ENCODE measurements at regions not wholly inside any gene's neighbourhood (a gene's known extent, or its start where the extent isn't known, plus 50 kb on each side); places are given as distances from the start of the nearest gene placed in this dataset.

GRCh38 chr11:38865922-38866321, 2267.9 kb upstream of the RAG2 start:
- Histone ChIP-seq H3K9ac (ENCODE audit: low read length) (no peak overlapping the region), H3K27me3 (ENCODE audit: insufficient read depth, low read depth, low read length) (no peaks in the 10 kb centered on the region), H4K20me1 (ENCODE audit: insufficient read depth) (no peaks in the 10 kb centered on the region), H3K36me3 (ENCODE audit: insufficient read depth, low read length) (no peaks in the 10 kb centered on the region), H3K4me3 (ENCODE audit: low read length) (no peak overlapping the region), H3K9me2 (ENCODE audit: insufficient read depth, low read length) (no peaks in the 10 kb centered on the region), H3K9me3 (ENCODE audit: low read length) (no peaks in the 10 kb centered on the region), H3K27ac (ENCODE audit: low read length) (no peak overlapping the region), H3K4me2 (ENCODE audit: low read length) (no peak overlapping the region), H3K79me2 (replicated peaks; ENCODE audit: insufficient read depth, low read length) (no peaks in the 10 kb centered on the region), H3F3A (ENCODE audit: insufficient read depth, low read length, poor library complexity, severe bottlenecking) (no peaks in the 10 kb centered on the region), H2AFZ (ENCODE audit: low read depth, low read length) (no peak overlapping the region)
- TF ChIP-seq REST (IDR thresholded peaks at IDR 0.05; ENCODE audit: borderline replicate concordance): no peak

GRCh38 chr11:38842991-38843390, 2245.0 kb upstream of the RAG2 start:
- H3K79me2 ChIP-seq (replicated peaks; ENCODE audit: insufficient read depth, low read length): no peaks in the 10 kb centered on the region
- H4K20me1 ChIP-seq (ENCODE audit: insufficient read depth): no peaks in the 10 kb centered on the region

More at GRCh38 chr11:38842991-38843390, 2245.0 kb upstream of the RAG2 start:
- Histone ChIP-seq H3K4me3 (ENCODE audit: low read length) (no peak overlapping the region), H3K9me2 (ENCODE audit: insufficient read depth, low read length) (no peaks in the 10 kb centered on the region), H3K27ac (ENCODE audit: low read length) (no peak overlapping the region), H3K9ac (ENCODE audit: low read length) (no peak overlapping the region), H3K27me3 (ENCODE audit: insufficient read depth, low read depth, low read length) (peaks cover 24% of the 10 kb centered on the region), H3F3A (ENCODE audit: insufficient read depth, low read length, poor library complexity, severe bottlenecking) (no peaks in the 10 kb centered on the region), H3K4me2 (ENCODE audit: low read length) (no peak overlapping the region), H2AFZ (ENCODE audit: low read depth, low read length) (no peak overlapping the region), H3K36me3 (ENCODE audit: insufficient read depth, low read length) (no peaks in the 10 kb centered on the region), H3K9me3 (ENCODE audit: low read length) (peaks cover 2% of the 10 kb centered on the region)
- TF ChIP-seq TAF1 (IDR thresholded peaks at IDR 0.05; ENCODE audit: low read depth): no peak
- no peak for TF ChIP-seq SMC3 (conservative IDR thresholded peaks at IDR 0.05; ENCODE audit: poor library complexity)
- TF ChIP-seq REST (IDR thresholded peaks at IDR 0.05; ENCODE audit: borderline replicate concordance): no peak
- no peak for TF ChIP-seq CTCF (IDR thresholded peaks at IDR 0.05; ENCODE audit: poor library complexity, severe bottlenecking)
- TF ChIP-seq EP300 (conservative IDR thresholded peaks at IDR 0.05; ENCODE audit: poor library complexity, severe bottlenecking): no peak
- no peak for TF ChIP-seq RAD21 (conservative IDR thresholded peaks at IDR 0.05)
- TF ChIP-seq MXI1 (conservative IDR thresholded peaks at IDR 0.05; ENCODE audit: poor library complexity, severe bottlenecking): no peak
- no peak for TF ChIP-seq EZH2 (IDR thresholded peaks at IDR 0.05; ENCODE audit: borderline replicate concordance, insufficient read depth, low read length, poor library complexity, severe bottlenecking)
- TF ChIP-seq POLR2AphosphoS5 (IDR thresholded peaks at IDR 0.05): no peak
